ENCODE measurements at regions not wholly inside any gene's neighbourhood (a gene's known extent, or its start where the extent isn't known, plus 50 kb on each side); places are given as distances from the start of the nearest gene placed in this dataset.

- no peaks in the 10 kb centered on the region for H3K36me3 Mint-ChIP-seq
- H3K9me3 Mint-ChIP-seq, result no peaks in the 10 kb centered on the region
- no peaks in the 10 kb centered on the region for H4K20me1 ChIP-seq (ENCODE audit: insufficient read depth, low read length)
- H3K36me3 ChIP-seq (replicated peaks in 1 of 2; ENCODE audit: control insufficient read depth in 1 of 2, insufficient read depth in 2 of 2, low read length in 2 of 2), result no peaks in the 10 kb centered on the region
- H3K4me3 Mint-ChIP-seq, result no peak overlapping the region
- no peaks in the 10 kb centered on the region for H3K9me3 ChIP-seq (replicated peaks in 1 of 2; ENCODE audit: control insufficient read depth in 1 of 2, insufficient read depth in 1 of 2, low read length in 2 of 2)
- H3K4me1 ChIP-seq (ENCODE audit: control insufficient read depth in 1 of 2, insufficient read depth in 2 of 2, low read length in 2 of 2), result peaks cover 0 to 32% of the 10 kb centered on the region in 2 donors
- no peak overlapping the region for H3K4me2 ChIP-seq (replicated peaks; ENCODE audit: extremely low read depth, low read length, poor library complexity, severe bottlenecking)
- H3K27me3 ChIP-seq (ENCODE audit: control insufficient read depth in 2 of 2, insufficient read depth in 2 of 2, low read length in 2 of 2), result no peaks in the 10 kb centered on the region
- no peak overlapping the region for H2AFZ ChIP-seq (ENCODE audit: insufficient read depth, low read depth, low read length, poor library complexity, severe bottlenecking)
- WGBS (ENCODE audit: insufficient coverage), result 83% methylated on average over 1 of the region's 2 CpGs
- no peak overlapping the region for H3K27ac ChIP-seq (ENCODE audit: low read depth in 1 of 2, low read length in 2 of 2)
- peaks cover 4% of the 10 kb centered on the region for H3K4me1 Mint-ChIP-seq
- DNase-seq, result no peak
- intact Hi-C loops (cut with micrococcal nuclease), result no loop called here
- no peak overlapping the region for H3K4me3 ChIP-seq (replicated peaks in 1 of 3; ENCODE audit: low read depth in 2 of 3, low read length in 3 of 3)
- no peaks in the 10 kb centered on the region for H3K79me2 ChIP-seq (ENCODE audit: insufficient read depth, low read length)
- no peak overlapping the region for H3K27ac Mint-ChIP-seq
- H3K27me3 Mint-ChIP-seq (ENCODE audit: low read depth in 3 of 3), result peaks cover 1 to 3% (median 1%) of the 10 kb centered on the region in 3 donors
- no peak overlapping the region for H3K9ac ChIP-seq (ENCODE audit: insufficient read depth, low read length, poor library complexity, severe bottlenecking)
- no peak for TF ChIP-seq CTCF (IDR thresholded peaks at IDR 0.05)
Measured at GRCh38 chr1:55473661-55474060, 258.5 kb upstream of the USP24 start.

- Histone ChIP-seq H3K9ac (ENCODE audit: insufficient read depth, low read length, poor library complexity, severe bottlenecking) (no peak overlapping the region), H4K20me1 (ENCODE audit: insufficient read depth, low read length) (no peaks in the 10 kb centered on the region), H3K79me2 (ENCODE audit: insufficient read depth, low read length) (no peaks in the 10 kb centered on the region), H3K9me3 (replicated peaks in 1 of 2; ENCODE audit: control insufficient read depth in 1 of 2, insufficient read depth in 1 of 2, low read length in 2 of 2) (no peaks in the 10 kb centered on the region), H3K27ac (ENCODE audit: low read depth in 1 of 2, low read length in 2 of 2) (no peak overlapping the region), H3K4me1 (ENCODE audit: control insufficient read depth in 1 of 2, insufficient read depth in 2 of 2, low read length in 2 of 2) (peaks cover 0 to 32% of the 10 kb centered on the region in 2 donors), H3K36me3 (replicated peaks in 1 of 2; ENCODE audit: control insufficient read depth in 1 of 2, insufficient read depth in 2 of 2, low read length in 2 of 2) (no peaks in the 10 kb centered on the region), H2AFZ (ENCODE audit: insufficient read depth, low read depth, low read length, poor library complexity, severe bottlenecking) (no peak overlapping the region), H3K4me3 (replicated peaks in 1 of 3; ENCODE audit: low read depth in 2 of 3, low read length in 3 of 3) (no peak overlapping the region), H3K27me3 (ENCODE audit: control insufficient read depth in 2 of 2, insufficient read depth in 2 of 2, low read length in 2 of 2) (no peaks in the 10 kb centered on the region), H3K4me2 (replicated peaks; ENCODE audit: extremely low read depth, low read length, poor library complexity, severe bottlenecking) (no peak overlapping the region)
- Mint-ChIP-seq H3K27ac (no peak overlapping the region), H3K4me1 (peaks cover 4% of the 10 kb centered on the region), H3K36me3 (no peaks in the 10 kb centered on the region), H3K27me3 (ENCODE audit: low read depth in 3 of 3) (peaks cover 0 to 3% (median 1%) of the 10 kb centered on the region in 3 donors), H3K9me3 (no peaks in the 10 kb centered on the region), H3K4me3 (no peak overlapping the region)
- WGBS (ENCODE audit: insufficient coverage), result no CpG with 5 or more reads among the region's 2 CpGs
- DNase-seq, result no peak
- intact Hi-C loops (cut with micrococcal nuclease), result no loop called here
- no peak for TF ChIP-seq CTCF (IDR thresholded peaks at IDR 0.05)
Measured at GRCh38 chr1:55472784-55473183, 257.6 kb upstream of the USP24 start.

Data from CD14-positive monocyte (primary cell).